ENCODE measurements at regions not wholly inside any gene's neighbourhood (a gene's known extent, or its start where the extent isn't known, plus 50 kb on each side); places are given as distances from the start of the nearest gene placed in this dataset.

DNA sequence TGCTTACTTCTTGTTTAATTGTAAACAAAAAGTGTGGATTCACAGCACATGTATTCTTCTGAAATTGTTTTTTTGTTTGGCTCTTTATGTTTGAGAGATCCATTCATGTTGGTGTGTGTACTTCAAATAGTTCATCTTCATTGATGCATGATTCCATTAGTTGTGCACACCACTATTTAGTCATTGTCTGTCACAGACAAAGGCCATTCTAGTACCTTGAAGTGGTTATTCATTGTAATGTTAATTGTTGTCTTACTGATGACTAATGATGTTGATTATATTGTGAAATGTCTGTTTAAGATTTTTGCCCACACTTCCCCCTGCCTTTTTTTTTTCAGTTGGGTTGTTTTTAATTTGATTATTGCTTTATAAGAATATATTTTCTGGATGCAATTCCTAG lies 391.3 kb downstream of the DIRAS2 start:
- Histone ChIP-seq H4K20me1 (ENCODE audit: insufficient read depth, low read length) (no peaks in the 10 kb centered on the region), H3K79me2 (ENCODE audit: insufficient read depth, low read depth, low read length) (no peaks in the 10 kb centered on the region), H3K4me1 (ENCODE audit: insufficient read depth, low read length, poor library complexity, severe bottlenecking) (no peaks in the 10 kb centered on the region), H3K36me3 (ENCODE audit: insufficient read depth, low read length) (no peaks in the 10 kb centered on the region), H2AFZ (ENCODE audit: low read length) (no peak overlapping the region), H3K9me3 (ENCODE audit: low read length) (no peaks in the 10 kb centered on the region), H3K4me3 (ENCODE audit: low read depth, low read length, poor library complexity, severe bottlenecking) (no peak overlapping the region), H3K27ac (ENCODE audit: low read depth, low read length, poor library complexity, severe bottlenecking) (no peak overlapping the region), H3K4me2 (ENCODE audit: low read length) (no peak overlapping the region), H3K9me2 (ENCODE audit: insufficient read depth, low read length) (no peaks in the 10 kb centered on the region)
- TF ChIP-seq, protein P1, sequence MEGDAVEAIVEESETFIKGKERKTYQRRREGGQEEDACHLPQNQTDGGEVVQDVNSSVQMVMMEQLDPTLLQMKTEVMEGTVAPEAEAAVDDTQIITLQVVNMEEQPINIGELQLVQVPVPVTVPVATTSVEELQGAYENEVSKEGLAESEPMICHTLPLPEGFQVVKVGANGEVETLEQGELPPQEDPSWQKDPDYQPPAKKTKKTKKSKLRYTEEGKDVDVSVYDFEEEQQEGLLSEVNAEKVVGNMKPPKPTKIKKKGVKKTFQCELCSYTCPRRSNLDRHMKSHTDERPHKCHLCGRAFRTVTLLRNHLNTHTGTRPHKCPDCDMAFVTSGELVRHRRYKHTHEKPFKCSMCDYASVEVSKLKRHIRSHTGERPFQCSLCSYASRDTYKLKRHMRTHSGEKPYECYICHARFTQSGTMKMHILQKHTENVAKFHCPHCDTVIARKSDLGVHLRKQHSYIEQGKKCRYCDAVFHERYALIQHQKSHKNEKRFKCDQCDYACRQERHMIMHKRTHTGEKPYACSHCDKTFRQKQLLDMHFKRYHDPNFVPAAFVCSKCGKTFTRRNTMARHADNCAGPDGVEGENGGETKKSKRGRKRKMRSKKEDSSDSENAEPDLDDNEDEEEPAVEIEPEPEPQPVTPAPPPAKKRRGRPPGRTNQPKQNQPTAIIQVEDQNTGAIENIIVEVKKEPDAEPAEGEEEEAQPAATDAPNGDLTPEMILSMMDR (conservative IDR thresholded peaks at IDR 0.05; ENCODE audit: low read length), result no peak
- TF ChIP-seq EZH2phosphoT487 (IDR thresholded peaks at IDR 0.05; ENCODE audit: borderline replicate concordance, low read depth, low read length), result no peak
- intact Hi-C loops (cut with micrococcal nuclease; ENCODE audit: unreplicated experiment), result no loop called here
- POLR2A ChIA-PET, result interaction anchor here (0.6 kb wide), 1 partner anchor 264 kb away, joined by 4 read pairs; no protein-coding TSS in a partner anchor
- DNase-seq (ENCODE audit: low spot score), result no peak
- BruUV-seq (replicated peaks), result no TSS peak
- CTCF ChIA-PET (ENCODE audit: unreplicated experiment), result no interaction called here

- H3K4me1 ChIP-seq (ENCODE audit: insufficient read depth, low read length, poor library complexity, severe bottlenecking), result no peaks in the 10 kb centered on the region
- H3K27ac ChIP-seq (ENCODE audit: low read depth, low read length, poor library complexity, severe bottlenecking), result no peak overlapping the region
- BruUV-seq (replicated peaks), result no TSS peak
- no peak overlapping the region for H3K4me3 ChIP-seq (ENCODE audit: low read depth, low read length, poor library complexity, severe bottlenecking)
- CTCF ChIA-PET (ENCODE audit: unreplicated experiment), result no interaction called here
- H2AFZ ChIP-seq (ENCODE audit: low read length), result no peak overlapping the region
- intact Hi-C loops (cut with micrococcal nuclease; ENCODE audit: unreplicated experiment), result no loop called here
- TF ChIP-seq, protein P1 (conservative IDR thresholded peaks at IDR 0.05; ENCODE audit: low read length), result no peak
- no peak for TF ChIP-seq EZH2phosphoT487 (IDR thresholded peaks at IDR 0.05; ENCODE audit: borderline replicate concordance, low read depth, low read length)
- POLR2A ChIA-PET, result no interaction called here
- H3K4me2 ChIP-seq (ENCODE audit: low read length), result no peak overlapping the region
- no peaks in the 10 kb centered on the region for H3K79me2 ChIP-seq (ENCODE audit: insufficient read depth, low read depth, low read length)
- no peak for DNase-seq (ENCODE audit: low spot score)
- 0 out of 2 replicates have a peak, but pooled peaks cover 1% of the 10 kb centered on the region for H3K9me3 ChIP-seq (ENCODE audit: low read length)
- H3K9me2 ChIP-seq (ENCODE audit: insufficient read depth, low read length), result no peaks in the 10 kb centered on the region
- no peaks in the 10 kb centered on the region for H3K36me3 ChIP-seq (ENCODE audit: insufficient read depth, low read length)
- H4K20me1 ChIP-seq (ENCODE audit: insufficient read depth, low read length), result no peaks in the 10 kb centered on the region
Observed at GRCh38 chr9:90256345-90256744, 386.3 kb downstream of the DIRAS2 start.

GRCh38 chr9:90259311-90260246 lies 383.0 kb downstream of the DIRAS2 start:
- Histone ChIP-seq H3K27ac (ENCODE audit: low read depth, low read length, poor library complexity, severe bottlenecking) (no peak overlapping the region), H2AFZ (ENCODE audit: low read length) (no peak overlapping the region), H3K36me3 (ENCODE audit: insufficient read depth, low read length) (no peaks in the 10 kb centered on the region), H3K79me2 (ENCODE audit: insufficient read depth, low read depth, low read length) (no peaks in the 10 kb centered on the region), H3K4me3 (ENCODE audit: low read depth, low read length, poor library complexity, severe bottlenecking) (no peak overlapping the region), H3K4me2 (ENCODE audit: low read length) (no peak overlapping the region), H3K4me1 (ENCODE audit: insufficient read depth, low read length, poor library complexity, severe bottlenecking) (no peaks in the 10 kb centered on the region), H3K9me3 (ENCODE audit: low read length) (0 out of 2 replicates have a peak, but pooled peaks cover 11% of the 10 kb centered on the region), H3K9me2 (ENCODE audit: insufficient read depth, low read length) (no peaks in the 10 kb centered on the region), H4K20me1 (ENCODE audit: insufficient read depth, low read length) (no peaks in the 10 kb centered on the region)
- DNase-seq (ENCODE audit: low spot score), result no peak
- no TSS peak for BruUV-seq (replicated peaks)
- intact Hi-C loops (cut with micrococcal nuclease; ENCODE audit: unreplicated experiment), result no loop called here
- CTCF ChIA-PET (ENCODE audit: unreplicated experiment), result no interaction called here
- POLR2A ChIA-PET, result interaction anchor here (0.6 to 0.7 kb wide), 2 partner anchors 12 to 99 kb away, joined by 3 read pairs; no protein-coding TSS in a partner anchor
- TF ChIP-seq EZH2phosphoT487 (IDR thresholded peaks at IDR 0.05; ENCODE audit: borderline replicate concordance, low read depth, low read length), result no peak
- TF ChIP-seq, protein P1 (conservative IDR thresholded peaks at IDR 0.05; ENCODE audit: low read length), result no peak

All from OCI-LY7 (cell line).